SJCRH30 (cell line): ENCODE measurements at regions not wholly inside any gene's neighbourhood (a gene's known extent, or its start where the extent isn't known, plus 50 kb on each side); places are given as distances from the start of the nearest gene placed in this dataset.

Experiments used
- DNase-seq, 2 experiments: peaks; one replicate each; pipeline ENCODE4 v3.0.0-alpha.2; 2015 to 2020
- H3K27ac ChIP-seq: fragments of 250-450 bp; sonication (Bioruptor Pico); 2 replicates; pipeline ENCODE4 v1.5.1; 2020; ENCODE audit warnings: mild to moderate bottlenecking, moderate library complexity
- H3K27me3 ChIP-seq: fragments of 250-450 bp; sonication (Bioruptor Pico); 2 replicates; pipeline ENCODE4 v1.5.1; 2020; ENCODE audit warnings: mild to moderate bottlenecking, moderate library complexity
- H3K36me3 ChIP-seq: fragments of 250-450 bp; sonication (Bioruptor Pico); 2 replicates; pipeline ENCODE4 v1.5.1; 2020; ENCODE audit warnings: mild to moderate bottlenecking, moderate library complexity
- H3K4me1 ChIP-seq: fragments of 250-450 bp; sonication (Bioruptor Pico); 2 replicates; pipeline ENCODE4 v1.5.1; 2020; ENCODE audit warnings: mild to moderate bottlenecking, moderate library complexity
- H3K4me3 ChIP-seq: fragments of 250-450 bp; sonication (Bioruptor Pico); 2 replicates; pipeline ENCODE4 v1.5.1; 2020; ENCODE audit warnings: mild to moderate bottlenecking, moderate library complexity
- H3K9me3 ChIP-seq: fragments of 250-450 bp; sonication (Bioruptor Pico); replicated peaks from 2 replicates; pipeline ENCODE4 v1.5.1; 2020; ENCODE audit warnings: mild to moderate bottlenecking, moderate library complexity

- no peak overlapping the region for H3K27ac ChIP-seq
- peaks cover 13% of the 10 kb centered on the region for H3K27me3 ChIP-seq
- H3K4me1 ChIP-seq = no peaks in the 10 kb centered on the region
- H3K9me3 ChIP-seq = no peaks in the 10 kb centered on the region
- H3K36me3 ChIP-seq = no peaks in the 10 kb centered on the region
- DNase-seq = no peak
- no peak overlapping the region for H3K4me3 ChIP-seq
These were observed 1473.6 kb downstream of the BRD1 start for GRCh38 chr22:48354096-48354495.

- no peak for DNase-seq
- H3K4me3 ChIP-seq = no peak overlapping the region
- no peaks in the 10 kb centered on the region for H3K9me3 ChIP-seq
- no peaks in the 10 kb centered on the region for H3K4me1 ChIP-seq
- no peak overlapping the region for H3K27ac ChIP-seq
- H3K36me3 ChIP-seq = no peaks in the 10 kb centered on the region
- peaks cover 12% of the 10 kb centered on the region for H3K27me3 ChIP-seq
These were observed 1474.3 kb downstream of the BRD1 start for GRCh38 chr22:48353116-48353947.

GRCh38 chr22:48352086-48352911 is 1475.4 kb downstream of the BRD1 start:
- Histone ChIP-seq H3K27me3 (peaks cover 12% of the 10 kb centered on the region), H3K9me3 (no peaks in the 10 kb centered on the region), H3K4me3 (no peak overlapping the region), H3K27ac (no peak overlapping the region), H3K4me1 (no peaks in the 10 kb centered on the region), H3K36me3 (no peaks in the 10 kb centered on the region)
- no peak for DNase-seq

DNA sequence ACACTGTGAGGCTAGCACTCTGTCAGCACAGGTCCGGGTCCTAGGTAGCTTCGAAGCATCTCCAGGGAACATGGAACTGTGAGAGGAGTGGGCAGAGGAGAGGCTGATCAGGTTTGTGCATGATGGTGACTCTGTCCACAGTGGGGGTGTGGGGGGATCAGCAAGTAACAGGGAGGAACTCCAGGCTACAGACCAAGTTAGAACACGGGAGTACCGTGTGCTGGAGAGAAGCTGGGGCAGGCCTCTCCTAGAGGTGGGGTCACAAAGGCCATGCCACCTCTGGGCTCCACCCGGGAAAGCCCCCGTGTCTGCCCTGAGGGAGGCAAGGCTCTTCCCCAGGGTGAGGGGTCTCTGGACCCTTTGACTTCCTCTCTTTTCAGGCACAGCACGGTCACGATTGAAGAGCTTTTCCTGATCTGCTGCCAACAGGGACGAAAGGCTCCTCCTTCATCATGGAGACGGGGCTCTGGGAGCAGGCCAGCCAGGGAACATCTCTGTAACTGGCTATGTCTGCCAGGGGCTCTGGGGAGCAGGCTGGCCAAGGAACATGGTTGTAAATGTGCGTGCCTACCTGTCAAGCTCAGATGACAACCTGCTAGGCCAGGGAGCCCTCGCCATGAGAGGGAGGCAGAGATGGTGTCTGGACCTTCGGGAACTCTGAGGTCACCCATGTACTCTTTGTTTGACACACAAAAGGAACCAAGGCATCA is 1476.1 kb downstream of the BRD1 start:
- Histone ChIP-seq H3K4me3 (no peak overlapping the region), H3K36me3 (no peaks in the 10 kb centered on the region), H3K27me3 (peaks cover 13% of the 10 kb centered on the region), H3K27ac (no peak overlapping the region), H3K9me3 (no peaks in the 10 kb centered on the region), H3K4me1 (no peaks in the 10 kb centered on the region)
- no peak for DNase-seq

- peaks cover 20% of the 10 kb centered on the region; the same call in 1 of the 2 replicates for H3K27me3 ChIP-seq
- no peaks in the 10 kb centered on the region for H3K36me3 ChIP-seq
- DNase-seq = no peak
- H3K27ac ChIP-seq = no peak overlapping the region
- H3K4me1 ChIP-seq = no peaks in the 10 kb centered on the region
- H3K4me3 ChIP-seq = no peak overlapping the region
- no peaks in the 10 kb centered on the region for H3K9me3 ChIP-seq
These were observed 1477.2 kb downstream of the BRD1 start for GRCh38 chr22:48350456-48350855.

DNA sequence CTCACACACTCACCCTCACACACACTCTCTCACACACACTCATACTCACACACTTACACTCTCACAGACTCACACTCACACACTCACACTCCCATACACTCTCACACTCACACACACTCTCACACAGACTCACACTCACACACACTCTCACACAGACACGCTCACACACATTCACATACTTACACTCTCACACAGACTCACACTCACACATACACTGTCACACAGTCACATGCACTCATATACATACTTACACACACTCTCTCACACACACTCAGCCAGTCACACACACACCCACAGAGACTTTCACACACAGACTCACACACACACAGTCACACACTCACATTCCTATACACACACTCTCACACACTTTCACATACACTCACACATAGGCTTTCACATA is 1478.8 kb downstream of the BRD1 start:
- Histone ChIP-seq H3K36me3 (no peaks in the 10 kb centered on the region), H3K27me3 (peaks cover 16% of the 10 kb centered on the region; the same call in 1 of the 2 replicates), H3K4me3 (no peak overlapping the region), H3K9me3 (no peaks in the 10 kb centered on the region), H3K4me1 (no peaks in the 10 kb centered on the region), H3K27ac (no peak overlapping the region)
- DNase-seq = no peak

GRCh38 chr22:48347311-48347710 is 1480.4 kb downstream of the BRD1 start:
- no peaks in the 10 kb centered on the region for H3K9me3 ChIP-seq
- no peak overlapping the region for H3K27ac ChIP-seq
- no peak overlapping the region for H3K4me3 ChIP-seq
- H3K36me3 ChIP-seq = no peaks in the 10 kb centered on the region
- peaks cover 17% of the 10 kb centered on the region; the same call in 1 of the 2 replicates for H3K27me3 ChIP-seq
- no peaks in the 10 kb centered on the region for H3K4me1 ChIP-seq
- DNase-seq = no peak

DNA sequence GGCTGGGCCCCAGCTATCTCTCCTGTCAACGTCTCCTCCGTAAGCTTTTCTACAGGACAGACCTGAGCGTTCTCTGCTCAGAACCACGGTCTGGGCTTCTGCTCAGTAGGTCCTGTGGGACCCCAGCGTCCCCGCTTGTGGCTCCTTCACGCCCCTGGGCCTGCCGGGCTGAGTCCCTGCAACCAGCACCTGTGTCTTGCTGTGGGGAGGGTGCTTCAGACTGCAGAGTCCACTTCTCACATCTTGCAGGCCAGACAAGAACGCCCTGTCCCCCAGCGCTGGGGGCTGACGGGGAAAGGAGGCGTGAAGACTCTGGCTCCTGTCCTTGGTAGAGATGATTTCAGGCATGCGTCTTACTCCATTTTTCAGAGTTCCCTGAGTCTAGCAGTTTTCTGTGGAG is 1480.8 kb downstream of the BRD1 start:
- Histone ChIP-seq H3K9me3 (no peaks in the 10 kb centered on the region), H3K27me3 (peaks cover 21% of the 10 kb centered on the region; the same call in 1 of the 2 replicates), H3K27ac (no peak overlapping the region), H3K36me3 (no peaks in the 10 kb centered on the region), H3K4me1 (no peaks in the 10 kb centered on the region), H3K4me3 (no peak overlapping the region)
- no peak for DNase-seq

DNA sequence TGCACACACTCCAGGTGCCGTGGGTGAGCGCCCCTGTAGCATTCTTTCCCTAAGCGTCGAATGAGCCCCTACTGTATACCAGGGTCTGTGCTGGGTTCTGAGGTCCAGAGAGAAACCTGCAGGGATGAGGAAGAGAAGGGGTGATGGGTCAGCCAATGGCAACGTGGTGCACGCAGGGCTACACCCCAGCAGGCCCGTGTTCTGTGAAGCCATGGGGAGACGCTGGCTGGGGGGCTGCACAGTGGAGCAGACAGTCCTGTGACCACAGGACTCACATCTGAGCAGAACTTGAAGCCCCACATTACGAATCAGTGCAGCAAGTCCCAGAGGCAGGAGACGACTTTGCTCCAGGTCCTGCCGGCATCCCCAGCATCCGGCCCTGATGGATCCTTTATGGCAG is 1481.4 kb downstream of the BRD1 start:
- Histone ChIP-seq H3K4me1 (no peaks in the 10 kb centered on the region), H3K36me3 (no peaks in the 10 kb centered on the region), H3K9me3 (no peaks in the 10 kb centered on the region), H3K27ac (no peak overlapping the region), H3K4me3 (no peak overlapping the region), H3K27me3 (peaks cover 24% of the 10 kb centered on the region; the same call in 1 of the 2 replicates)
- no peak for DNase-seq

GRCh38 chr22:48345631-48346030 is 1482.0 kb downstream of the BRD1 start:
- DNase-seq = no peak
- peaks cover 31% of the 10 kb centered on the region; the same call in 1 of the 2 replicates for H3K27me3 ChIP-seq
- H3K27ac ChIP-seq = no peak overlapping the region
- H3K4me1 ChIP-seq = no peaks in the 10 kb centered on the region
- no peak overlapping the region for H3K4me3 ChIP-seq
- no peaks in the 10 kb centered on the region for H3K9me3 ChIP-seq
- H3K36me3 ChIP-seq = no peaks in the 10 kb centered on the region

DNA sequence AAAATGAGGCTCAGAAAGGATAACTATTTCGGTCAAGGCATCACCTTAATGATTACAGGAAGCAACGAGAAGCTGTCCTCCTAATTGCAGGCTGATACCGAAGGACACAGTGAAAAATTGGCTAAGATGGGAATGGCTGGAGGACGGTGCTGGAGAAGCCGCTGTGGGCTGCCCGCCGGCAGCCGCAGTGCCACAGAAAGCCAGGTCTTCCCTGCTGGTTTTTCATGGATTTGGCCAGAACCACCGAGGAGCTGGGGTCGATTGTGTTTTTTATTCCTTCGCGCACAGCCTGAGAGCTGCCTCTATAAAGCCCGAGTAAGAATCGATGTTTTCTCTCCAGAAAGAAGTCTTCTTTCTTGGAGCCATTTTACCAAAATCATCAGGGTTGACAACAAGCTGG is 1484.2 kb downstream of the BRD1 start:
- H3K4me3 ChIP-seq = no peak overlapping the region
- H3K36me3 ChIP-seq = no peaks in the 10 kb centered on the region
- DNase-seq = no peak
- H3K27me3 ChIP-seq = peaks cover 44% of the 10 kb centered on the region; the same call in 1 of the 2 replicates
- H3K9me3 ChIP-seq = no peaks in the 10 kb centered on the region
- H3K27ac ChIP-seq = no peak overlapping the region
- no peaks in the 10 kb centered on the region for H3K4me1 ChIP-seq

DNA sequence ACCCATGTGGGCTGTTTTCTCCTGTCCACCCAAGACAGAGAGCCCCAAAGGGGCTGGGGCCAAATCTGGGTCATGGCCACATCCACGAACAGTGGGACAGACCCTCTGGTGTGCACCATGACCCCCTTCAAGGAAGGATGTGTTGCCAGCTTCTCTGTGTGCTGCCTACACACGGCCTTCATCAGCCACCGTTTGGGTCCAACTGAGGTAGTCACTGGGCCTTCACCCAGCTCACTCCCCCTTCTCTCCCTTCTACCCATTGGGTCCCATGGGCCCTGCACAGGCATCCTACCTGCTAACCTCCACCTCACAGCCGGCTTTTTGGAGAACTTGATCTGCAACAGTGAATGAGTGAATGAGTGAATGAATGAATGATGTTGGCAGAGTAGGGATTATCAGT is 1484.9 kb downstream of the BRD1 start:
- no peak overlapping the region for H3K27ac ChIP-seq
- no peaks in the 10 kb centered on the region for H3K4me1 ChIP-seq
- no peaks in the 10 kb centered on the region for H3K36me3 ChIP-seq
- no peak overlapping the region for H3K4me3 ChIP-seq
- no peaks in the 10 kb centered on the region for H3K9me3 ChIP-seq
- DNase-seq = no peak
- H3K27me3 ChIP-seq = peaks cover 44% of the 10 kb centered on the region

- H3K27ac ChIP-seq = no peak overlapping the region
- no peak overlapping the region for H3K4me3 ChIP-seq
- no peak for DNase-seq
- no peaks in the 10 kb centered on the region for H3K36me3 ChIP-seq
- no peaks in the 10 kb centered on the region for H3K4me1 ChIP-seq
- H3K27me3 ChIP-seq = peaks cover 44% of the 10 kb centered on the region
- no peaks in the 10 kb centered on the region for H3K9me3 ChIP-seq
These were observed 1485.7 kb downstream of the BRD1 start for GRCh38 chr22:48342016-48342415.

- no peaks in the 10 kb centered on the region for H3K9me3 ChIP-seq
- no peak for DNase-seq
- no peaks in the 10 kb centered on the region for H3K4me1 ChIP-seq
- no peak overlapping the region for H3K27ac ChIP-seq
- H3K4me3 ChIP-seq = no peak overlapping the region
- peaks cover 43% of the 10 kb centered on the region for H3K27me3 ChIP-seq
- no peaks in the 10 kb centered on the region for H3K36me3 ChIP-seq
These were observed 1486.7 kb downstream of the BRD1 start for GRCh38 chr22:48340727-48341709.
